Neural crest cell (in vitro differentiated cells): ENCODE measurements at regions not wholly inside any gene's neighbourhood (a gene's known extent, or its start where the extent isn't known, plus 50 kb on each side); places are given as distances from the start of the nearest gene placed in this dataset.

Source experiments
- DNase-seq: peaks from one replicate; pipeline ENCODE4 v3.0.0; 2021; ENCODE audit warnings: low read depth, mixed read lengths, low spot score
- H3K27ac Mint-ChIP-seq: one replicate; pipeline ENCODE4 v1.8.0; 2021; ENCODE audit warnings: mild to moderate bottlenecking, mixed read lengths; ENCODE audit not compliant: unreplicated experiment
- H3K27me3 Mint-ChIP-seq: 2 replicates; pipeline ENCODE4 v1.8.0; 2021; ENCODE audit warnings: low read depth, mild to moderate bottlenecking, mixed read lengths
- H3K36me3 Mint-ChIP-seq: 2 replicates; pipeline ENCODE4 v1.8.0; 2021; ENCODE audit warnings: low read depth, mild to moderate bottlenecking, mixed read lengths
- H3K4me1 Mint-ChIP-seq: 2 replicates; pipeline ENCODE4 v1.8.0; 2021; ENCODE audit warnings: mixed read lengths
- H3K4me3 Mint-ChIP-seq: one replicate; pipeline ENCODE4 v1.8.0; 2021; ENCODE audit warnings: mild to moderate bottlenecking, mixed read lengths
- H3K9me3 Mint-ChIP-seq: 2 replicates; pipeline ENCODE4 v1.8.0; 2021; ENCODE audit warnings: mixed read lengths
- TF ChIP-seq, protein P1 (sequence below): fragments of 200-600 bp; sonication (generic); conservative IDR thresholded peaks from 2 replicates; pipeline ENCODE4 v1.5.0; 2021; ENCODE audit warnings: antibody characterized with exemption, mild to moderate bottlenecking

DNA sequence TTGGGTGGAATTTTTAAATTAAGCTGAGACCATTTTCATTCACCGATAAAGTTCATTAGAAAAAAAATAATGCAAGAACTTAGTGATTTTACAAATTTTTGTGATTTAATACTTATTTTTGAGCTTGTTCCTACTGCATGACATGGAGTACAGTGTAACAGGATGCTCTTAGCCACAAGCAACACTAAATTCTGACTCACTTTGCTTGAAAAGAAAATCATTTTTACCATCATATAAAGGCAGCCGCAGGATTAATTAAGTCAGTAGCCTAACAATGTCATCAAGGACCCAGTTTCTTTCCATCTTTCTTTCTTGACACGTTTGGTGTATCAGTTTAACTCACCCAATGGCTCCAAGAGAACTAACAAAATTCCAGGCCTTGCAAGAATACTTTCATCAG, 540.3 kb upstream of the LUZP2 start:
- H3K9me3 Mint-ChIP-seq: no peaks in the 10 kb centered on the region
- H3K27me3 Mint-ChIP-seq: no peaks in the 10 kb centered on the region
- no peak overlapping the region for H3K4me3 Mint-ChIP-seq
- no peaks in the 10 kb centered on the region for H3K36me3 Mint-ChIP-seq
- TF ChIP-seq, protein P1, sequence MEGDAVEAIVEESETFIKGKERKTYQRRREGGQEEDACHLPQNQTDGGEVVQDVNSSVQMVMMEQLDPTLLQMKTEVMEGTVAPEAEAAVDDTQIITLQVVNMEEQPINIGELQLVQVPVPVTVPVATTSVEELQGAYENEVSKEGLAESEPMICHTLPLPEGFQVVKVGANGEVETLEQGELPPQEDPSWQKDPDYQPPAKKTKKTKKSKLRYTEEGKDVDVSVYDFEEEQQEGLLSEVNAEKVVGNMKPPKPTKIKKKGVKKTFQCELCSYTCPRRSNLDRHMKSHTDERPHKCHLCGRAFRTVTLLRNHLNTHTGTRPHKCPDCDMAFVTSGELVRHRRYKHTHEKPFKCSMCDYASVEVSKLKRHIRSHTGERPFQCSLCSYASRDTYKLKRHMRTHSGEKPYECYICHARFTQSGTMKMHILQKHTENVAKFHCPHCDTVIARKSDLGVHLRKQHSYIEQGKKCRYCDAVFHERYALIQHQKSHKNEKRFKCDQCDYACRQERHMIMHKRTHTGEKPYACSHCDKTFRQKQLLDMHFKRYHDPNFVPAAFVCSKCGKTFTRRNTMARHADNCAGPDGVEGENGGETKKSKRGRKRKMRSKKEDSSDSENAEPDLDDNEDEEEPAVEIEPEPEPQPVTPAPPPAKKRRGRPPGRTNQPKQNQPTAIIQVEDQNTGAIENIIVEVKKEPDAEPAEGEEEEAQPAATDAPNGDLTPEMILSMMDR: no peak
- no peak overlapping the region for H3K27ac Mint-ChIP-seq
- peaks cover 6% of the 10 kb centered on the region for H3K4me1 Mint-ChIP-seq
- DNase-seq: no peak

DNA sequence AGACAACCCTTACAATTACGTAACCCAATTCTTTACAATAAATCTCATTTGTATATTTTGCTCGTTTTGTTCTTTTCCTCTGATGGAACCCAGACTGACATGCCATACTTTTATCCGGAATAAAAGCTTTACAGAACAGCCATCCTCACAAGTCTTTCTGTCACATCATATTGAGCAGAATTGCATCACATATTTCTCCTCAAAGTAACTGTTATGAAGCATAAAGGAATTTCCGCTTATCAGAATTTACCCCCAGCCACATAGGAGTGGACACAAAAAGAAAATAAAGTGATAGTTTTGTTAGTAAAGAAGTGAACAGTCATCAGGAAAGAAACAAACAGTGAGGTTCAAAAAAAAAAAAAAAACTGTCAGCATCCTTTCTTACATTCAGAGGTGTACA, 539.5 kb upstream of the LUZP2 start:
- TF ChIP-seq, protein P1: no peak
- H3K4me3 Mint-ChIP-seq: no peak overlapping the region
- peaks cover 6% of the 10 kb centered on the region for H3K4me1 Mint-ChIP-seq
- H3K27ac Mint-ChIP-seq: no peak overlapping the region
- no peak for DNase-seq
- H3K27me3 Mint-ChIP-seq: no peaks in the 10 kb centered on the region
- H3K36me3 Mint-ChIP-seq: no peaks in the 10 kb centered on the region
- no peaks in the 10 kb centered on the region for H3K9me3 Mint-ChIP-seq

- Mint-ChIP-seq H3K27me3 (no peaks in the 10 kb centered on the region), H3K4me3 (no peak overlapping the region), H3K9me3 (no peaks in the 10 kb centered on the region), H3K4me1 (peaks cover 6% of the 10 kb centered on the region), H3K36me3 (no peaks in the 10 kb centered on the region), H3K27ac (no peak overlapping the region)
- TF ChIP-seq, protein P1: no peak
- no peak for DNase-seq
Measured at GRCh38 chr11:23959462-23959861, 537.4 kb upstream of the LUZP2 start.

DNA sequence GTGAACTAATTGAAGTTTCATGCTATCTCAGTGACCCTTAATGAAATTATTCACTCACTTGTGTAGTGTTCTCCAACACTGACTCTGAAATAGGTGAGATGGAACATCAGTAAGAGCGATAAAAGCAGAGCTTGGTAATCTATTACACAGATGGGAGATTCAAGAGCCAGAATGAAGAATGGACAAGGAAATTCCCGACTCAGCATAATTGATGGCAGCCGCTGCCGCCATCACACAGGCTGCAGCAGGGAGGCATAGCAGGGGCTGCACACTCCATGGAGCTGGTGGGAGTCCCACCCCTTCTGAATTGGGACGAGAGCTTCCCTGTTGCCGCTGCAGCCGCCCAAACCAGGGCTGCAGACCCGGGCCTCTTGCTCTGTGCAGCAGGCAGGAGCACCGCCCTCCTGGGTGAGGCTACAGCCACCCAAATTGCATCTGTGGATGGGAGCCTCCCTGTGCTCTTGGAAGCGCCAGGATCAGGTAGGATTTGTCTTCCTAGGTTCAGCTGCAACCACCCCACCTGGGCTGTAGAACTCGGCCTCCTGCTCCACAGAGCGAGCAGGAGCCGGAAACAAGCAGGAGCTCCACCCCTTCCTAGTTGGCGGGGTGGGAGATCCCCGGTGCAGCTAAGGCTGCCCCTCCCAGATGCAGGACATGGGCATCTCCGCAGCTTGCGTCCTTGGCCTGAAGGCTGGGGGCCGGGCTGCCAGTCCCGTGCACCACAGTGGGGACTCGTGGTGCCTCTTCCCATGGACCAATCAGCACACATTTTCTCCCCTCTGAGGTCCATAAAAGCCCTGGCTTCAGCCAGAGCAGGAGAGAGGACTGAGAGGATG, 535.1 kb upstream of the LUZP2 start:
- H3K27me3 Mint-ChIP-seq: no peaks in the 10 kb centered on the region
- H3K4me1 Mint-ChIP-seq: peaks cover 6% of the 10 kb centered on the region
- no peaks in the 10 kb centered on the region for H3K36me3 Mint-ChIP-seq
- H3K9me3 Mint-ChIP-seq: peaks cover 3% of the 10 kb centered on the region
- TF ChIP-seq, protein P1: no peak
- no peak overlapping the region for H3K27ac Mint-ChIP-seq
- DNase-seq: no peak
- H3K4me3 Mint-ChIP-seq: no peak overlapping the region

DNA sequence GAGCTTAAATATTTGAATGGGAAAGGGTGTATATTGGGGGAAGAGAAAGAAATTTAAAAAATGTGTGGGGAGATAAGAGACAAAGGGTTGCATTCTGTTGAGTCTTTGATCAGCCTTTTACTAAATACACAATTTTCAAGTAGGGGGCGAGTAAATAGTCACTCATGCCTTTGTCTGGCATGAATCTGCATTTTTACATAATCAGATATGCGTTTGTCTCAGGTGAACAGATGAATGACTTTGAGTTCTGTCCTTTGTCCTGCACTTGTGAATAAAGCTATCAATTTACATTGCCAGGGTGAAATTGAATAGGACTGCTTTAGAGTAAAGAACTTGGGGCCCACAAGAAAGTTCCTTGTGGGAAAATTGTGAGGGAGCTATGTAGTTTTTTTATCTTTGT, 523.6 kb upstream of the LUZP2 start:
- Mint-ChIP-seq H3K36me3 (no peaks in the 10 kb centered on the region), H3K4me3 (no peak overlapping the region), H3K4me1 (peaks cover 12% of the 10 kb centered on the region), H3K27ac (no peak overlapping the region), H3K27me3 (no peaks in the 10 kb centered on the region), H3K9me3 (no peaks in the 10 kb centered on the region)
- no peak for DNase-seq
- TF ChIP-seq, protein P1: no peak
